Thoracic aorta (tissue), 2 donors: ENCODE measurements at regions not wholly inside any gene's neighbourhood (a gene's known extent, or its start where the extent isn't known, plus 50 kb on each side); places are given as distances from the start of the nearest gene placed in this dataset.

Experiments
- ATAC-seq: fragments of 150-250 bp; one replicate; pipeline ENCODE4 v1.8.0; 2017; ENCODE audit warnings: low read depth; ENCODE audit not compliant: insufficient number of reproducible peaks, low FRiP score
- DNase-seq: peaks from one replicate; pipeline ENCODE4 v3.0.0-alpha.2; 2020; ENCODE audit warnings: low spot score
- H3K27ac ChIP-seq, 2 donors: fragments of 200-600 bp; sonication (generic); 1 replicate in 1 of 2; 2 replicates in 1 of 2; pipeline ENCODE4 v1.5.1; 2016; ENCODE audit warnings: mild to moderate bottlenecking in 2 of 2, moderate library complexity in 2 of 2
- H3K27me3 ChIP-seq: fragments of 200-600 bp; sonication (generic); replicated peaks from 2 replicates; pipeline ENCODE4 v1.6.0; 2016; ENCODE audit warnings: mild to moderate bottlenecking; ENCODE audit not compliant: insufficient read depth
- H3K36me3 ChIP-seq: fragments of 200-600 bp; sonication (generic); one replicate; pipeline ENCODE4 v1.5.1; 2016
- H3K4me1 ChIP-seq, 2 donors: fragments of 200-600 bp; sonication (generic); 1 replicate in 1 of 2; 2 replicates in 1 of 2; pipeline versions ENCODE4 v1.5.1 to v1.6.0; 2016; ENCODE audit warnings: low read depth in 2 of 2, mild to moderate bottlenecking in 1 of 2; ENCODE audit not compliant: control insufficient read depth in 1 of 2
- H3K4me3 ChIP-seq: fragments of 200-600 bp; sonication (generic); 2 replicates; pipeline ENCODE4 v1.5.1; 2016; ENCODE audit warnings: mild to moderate bottlenecking
- H3K9me3 ChIP-seq: fragments of 200-600 bp; sonication (generic); 2 replicates; pipeline ENCODE4 v1.5.1; 2016
- CTCF ChIP-seq: fragments of 200-600 bp; sonication (generic); IDR thresholded peaks from one replicate; pipeline ENCODE4 v1.5.1; 2019; ENCODE audit warnings: antibody characterized with exemption

- no peak for TF ChIP-seq CTCF
- DNase-seq, result no peak
- no peaks in the 10 kb centered on the region for H3K9me3 ChIP-seq
- H3K4me3 ChIP-seq, result no peak overlapping the region
- no peak for ATAC-seq
- H3K4me1 ChIP-seq, result no peaks in the 10 kb centered on the region
- no peaks in the 10 kb centered on the region for H3K36me3 ChIP-seq
- no peaks in the 10 kb centered on the region for H3K27me3 ChIP-seq
- H3K27ac ChIP-seq, result no peak overlapping the region
Measured at GRCh38 chr10:21145751-21146435, 248.8 kb upstream of the NEBL start.

GRCh38 chr10:21144047-21144446 lies 246.9 kb upstream of the NEBL start:
- DNase-seq, result no peak
- Histone ChIP-seq H3K27ac (no peak overlapping the region), H3K9me3 (no peaks in the 10 kb centered on the region), H3K4me3 (no peak overlapping the region), H3K27me3 (no peaks in the 10 kb centered on the region), H3K36me3 (no peaks in the 10 kb centered on the region), H3K4me1 (no peaks in the 10 kb centered on the region)
- no peak for ATAC-seq
- TF ChIP-seq CTCF, result no peak

GRCh38 chr10:21141946-21142492 lies 244.9 kb upstream of the NEBL start:
- no peak for DNase-seq
- Histone ChIP-seq H3K4me1 (no peaks in the 10 kb centered on the region), H3K9me3 (no peaks in the 10 kb centered on the region), H3K27me3 (no peaks in the 10 kb centered on the region), H3K27ac (no peak overlapping the region), H3K4me3 (no peak overlapping the region), H3K36me3 (no peaks in the 10 kb centered on the region)
- no peak for ATAC-seq
- no peak for TF ChIP-seq CTCF

- no peak for ATAC-seq
- Histone ChIP-seq H3K9me3 (no peaks in the 10 kb centered on the region), H3K27ac (no peak overlapping the region), H3K4me3 (no peak overlapping the region), H3K36me3 (no peaks in the 10 kb centered on the region), H3K4me1 (no peaks in the 10 kb centered on the region), H3K27me3 (no peaks in the 10 kb centered on the region)
- TF ChIP-seq CTCF, result no peak
- DNase-seq, result no peak
Measured at GRCh38 chr10:21138769-21139340, 241.7 kb upstream of the NEBL start.

- no peaks in the 10 kb centered on the region for H3K9me3 ChIP-seq
- no peaks in the 10 kb centered on the region for H3K36me3 ChIP-seq
- H3K27me3 ChIP-seq, result no peaks in the 10 kb centered on the region
- ATAC-seq (no peak), DNase-seq (no peak)
- no peak overlapping the region for H3K27ac ChIP-seq
- no peaks in the 10 kb centered on the region for H3K4me1 ChIP-seq
- no peak overlapping the region for H3K4me3 ChIP-seq
- no peak for TF ChIP-seq CTCF
Measured at GRCh38 chr10:21135023-21135931, 238.2 kb upstream of the NEBL start.
